K562 (cell line): ENCODE measurements at regions not wholly inside any gene's neighbourhood (a gene's known extent, or its start where the extent isn't known, plus 50 kb on each side); places are given as distances from the start of the nearest gene placed in this dataset.

Experiments
- ATAC-seq: fragments of 200-7000 bp; cut with Tn5 transposase; 3 replicates; pipeline ENCODE4 v1.9.1; 2020; ENCODE audit warnings: moderate library complexity
- BruUV-seq: library from RNA; stranded (reverse); fragments of 400-500 nt; replicated peaks from 2 replicates; lab custom pipeline; 2021; lab: Mats Ljungman, UMichigan
- CTCF ChIA-PET: fragments of 300-600 bp; formaldehyde crosslinking; extraction: SDS; loops from one replicate; lab custom pipeline; 2021; ENCODE audit warnings: low intra/inter-chr PET ratio; lab: Yijun Ruan, JAX
- POLR2A ChIA-PET: fragments of 300-600, 350-650 bp; sonication (Branson Sonifier 250); formaldehyde crosslinking; extraction: SDS; loops from one replicate; lab custom pipeline; 2021; ENCODE audit warnings: antibody characterized with exemption, inconsistent platforms; lab: Yijun Ruan, JAX
- DNase-seq, 4 experiments: peaks; one replicate each; pipeline versions ENCODE4 v3.0.0 to v3.0.0-alpha.2; 2011 to 2018; ENCODE audit warnings: low spot score in 3 of 4, mixed read lengths in 3 of 4; ENCODE audit errors: extremely low read depth in 1 of 4
- FAIRE-seq: peaks from 2 replicates; lab custom pipeline; 2011; peaks lifted over from hg19 to GRCh38; lab: Jason Lieb, UNC
- H2AFZ ChIP-seq: 2 replicates; pipeline ENCODE4 v1.6.0; 2011; ENCODE audit warnings: low read depth, low read length, control low read depth, inconsistent platforms
- H3K27ac ChIP-seq: fragments of 200-600 bp; 3 replicates; pipeline ENCODE4 v1.8.0; 2011; ENCODE audit warnings: low read depth, mild to moderate bottlenecking, control low read depth, inconsistent platforms, low read length, moderate library complexity, mixed read lengths; ENCODE audit errors: extremely low read depth
- H3K27me3 ChIP-seq, 2 experiments: fragments of 300-600 bp in 1 of 2; 2 replicates in 1 of 2; 3 replicates in 1 of 2; pipeline versions ENCODE4 v1.6.0 to v1.8.0; 2011; ENCODE audit warnings: inconsistent platforms in 2 of 2, low read length in 2 of 2, mild to moderate bottlenecking in 1 of 2, mixed read lengths in 1 of 2, moderate library complexity in 1 of 2; ENCODE audit not compliant: control insufficient read depth in 2 of 2, insufficient read depth in 2 of 2
- H3K36me3 ChIP-seq: fragments of 300-600 bp; 3 replicates; pipeline ENCODE4 v1.8.0; 2011; ENCODE audit warnings: mild to moderate bottlenecking, low read length, inconsistent platforms; ENCODE audit not compliant: control insufficient read depth, insufficient read depth
- H3K4me1 ChIP-seq, 2 experiments: fragments of 200-600 bp in 1 of 2; replicated peaks in 1 of 2; 2 replicates in 1 of 2; 3 replicates in 1 of 2; pipeline versions ENCODE4 v1.5.1 to v1.8.0; 2011; ENCODE audit warnings: inconsistent platforms in 2 of 2, low read length in 2 of 2, mild to moderate bottlenecking in 1 of 2, mixed read lengths in 1 of 2, moderate library complexity in 1 of 2; ENCODE audit not compliant: control insufficient read depth in 2 of 2, insufficient read depth in 2 of 2
- H3K4me2 ChIP-seq: 2 replicates; pipeline ENCODE4 v1.6.1; 2011; ENCODE audit warnings: low read length, control low read depth, inconsistent platforms, mixed read lengths; ENCODE audit not compliant: insufficient read depth
- H3K4me3 ChIP-seq: fragments of 200-600 bp; sonication (generic), shearing (Covaris generic); 2 replicates; pipeline ENCODE4 v1.5.1; 2016; ENCODE audit warnings: control low read depth, inconsistent platforms
- H3K79me2 ChIP-seq: fragments of 200-600 bp; 3 replicates; pipeline ENCODE4 v1.8.0; 2011; ENCODE audit warnings: low read length, inconsistent platforms; ENCODE audit not compliant: control insufficient read depth, insufficient read depth
- H3K9ac ChIP-seq, 2 experiments: 2 replicates each; pipeline versions ENCODE4 v1.6.0 to v1.6.1; 2011; ENCODE audit warnings: low read depth in 2 of 2, low read length in 2 of 2, control low read depth in 1 of 2, inconsistent platforms in 1 of 2, mild to moderate bottlenecking in 1 of 2, mixed read lengths in 1 of 2; ENCODE audit not compliant: insufficient read depth in 1 of 2
- H3K9me1 ChIP-seq: one replicate; pipeline ENCODE4 v1.6.0; 2011; ENCODE audit warnings: inconsistent platforms, mild to moderate bottlenecking, low read length, moderate library complexity; ENCODE audit not compliant: control insufficient read depth, insufficient read depth
- H3K9me3 ChIP-seq: replicated peaks from 2 replicates; pipeline ENCODE4 v1.5.1; 2011; ENCODE audit warnings: low read depth, low read length, inconsistent platforms; ENCODE audit not compliant: control insufficient read depth, insufficient read depth
- H4K20me1 ChIP-seq: replicated peaks from 2 replicates; pipeline ENCODE4 v1.6.1; 2011; ENCODE audit warnings: low read length, inconsistent platforms, mixed read lengths; ENCODE audit not compliant: control insufficient read depth, insufficient read depth
- ARNT ChIP-seq, 2 experiments: fragments of 450-650 bp; IDR thresholded peaks; 2 replicates each; pipeline ENCODE4 v1.6.1; 2016; ENCODE audit warnings: mild to moderate bottlenecking in 1 of 2
- NFIC ChIP-seq: fragments of 450-650 bp; IDR thresholded peaks from 2 replicates; pipeline ENCODE4 v1.6.1; 2017; ENCODE audit warnings: mild to moderate bottlenecking, inconsistent platforms
- NR1H2 ChIP-seq: sonication (generic); formaldehyde crosslinking; IDR thresholded peaks from 2 replicates; pipeline ENCODE4 v1.4.0; 2020; ENCODE audit warnings: mild to moderate bottlenecking, missing genetic modification reagents
- PCBP1 ChIP-seq: fragments of 200-400 bp; formaldehyde crosslinking; IDR thresholded peaks from 2 replicates; pipeline ENCODE4 v1.6.1; 2018; ENCODE audit warnings: mild to moderate bottlenecking, low read depth, low read length; ENCODE audit not compliant: poor library complexity, severe bottlenecking
- PCBP2 ChIP-seq: fragments of 200-400 bp; formaldehyde crosslinking; IDR thresholded peaks from 2 replicates; pipeline ENCODE4 v1.6.1; 2018; ENCODE audit warnings: low read length, low read depth, mild to moderate bottlenecking, moderate library complexity; ENCODE audit not compliant: poor library complexity, severe bottlenecking
- ZNF316 ChIP-seq: fragments of 450-650 bp; IDR thresholded peaks from 2 replicates; pipeline ENCODE4 v1.6.1; 2016
- WGBS: fragments of 100-300 bp; shearing (Covaris generic); methylation state at CpG from one replicate; pipeline ENCODE4 v1.1.6; 2016; ENCODE audit warnings: low coverage, mixed read lengths; ENCODE audit not compliant: insufficient coverage; ENCODE audit errors: missing lambda C conversion rate; 5-methylcytosine and 5-hydroxymethylcytosine counted together
- in situ Hi-C: fragments of 300-500 bp; cut with MboI; formaldehyde crosslinking; loops from 4 replicates; pipeline ENCODE4 v1.15.0; 2018; ENCODE audit warnings: inconsistent platforms, mixed read lengths
- intact Hi-C: fragments of 100-400 bp; cut with micrococcal nuclease; formaldehyde crosslinking; loops from 2 replicates; pipeline ENCODE4 v1.14.2; 2022
- TF ChIP-seq, protein P1 (sequence below): sonication (generic); formaldehyde crosslinking; IDR thresholded peaks from 2 replicates; pipeline ENCODE4 v1.8.0; 2023; ENCODE audit warnings: mild to moderate bottlenecking, missing genetic modification reagents
- TF ChIP-seq, protein P2 (sequence below): fragments of 450-650 bp; formaldehyde crosslinking; IDR thresholded peaks from 2 replicates; pipeline ENCODE4 v1.4.0; 2020; ENCODE audit warnings: mild to moderate bottlenecking, moderate library complexity
- TF ChIP-seq, protein P3 (sequence below): sonication (generic); formaldehyde crosslinking; IDR thresholded peaks from 2 replicates; pipeline ENCODE4 v1.8.1; 2022; ENCODE audit warnings: missing genetic modification reagents
- TF ChIP-seq, protein P4 (sequence below): sonication (generic); formaldehyde crosslinking; IDR thresholded peaks from 2 replicates; pipeline ENCODE4 v1.8.0; 2022; ENCODE audit warnings: missing genetic modification reagents, mild to moderate bottlenecking, borderline replicate concordance

DNA sequence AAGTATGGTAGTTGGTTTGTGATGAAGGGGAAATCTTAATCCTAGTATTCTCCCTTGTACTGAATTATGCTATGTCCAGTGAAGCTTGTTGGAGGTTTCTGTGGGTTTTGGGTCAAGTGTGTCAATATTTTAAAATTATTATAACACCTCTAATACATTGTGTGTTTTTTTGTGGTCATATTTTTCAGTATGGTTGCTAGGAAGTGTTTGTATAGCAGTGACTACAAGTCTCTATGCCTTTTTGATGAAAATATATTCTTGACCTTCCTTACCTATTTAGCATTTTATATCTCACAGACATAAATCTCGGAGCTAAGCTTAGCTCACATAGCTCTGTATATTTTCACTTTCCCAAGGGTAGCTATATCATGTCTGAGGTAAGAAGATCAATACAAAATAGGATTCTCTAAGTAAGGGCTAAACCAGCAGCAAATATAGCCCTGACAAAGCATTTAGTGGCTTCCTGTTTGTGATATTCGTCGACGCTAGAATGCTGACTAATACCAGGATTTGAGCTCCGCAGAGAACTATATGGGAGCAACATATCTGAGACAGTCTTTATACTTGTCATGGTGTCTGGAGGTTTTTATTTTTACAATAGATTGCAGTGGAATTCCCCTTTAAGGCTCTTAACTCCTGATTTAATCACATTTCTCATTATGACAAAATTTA, 82.3 kb downstream of the MACIR start (continued):
- TF ChIP-seq, protein P1, sequence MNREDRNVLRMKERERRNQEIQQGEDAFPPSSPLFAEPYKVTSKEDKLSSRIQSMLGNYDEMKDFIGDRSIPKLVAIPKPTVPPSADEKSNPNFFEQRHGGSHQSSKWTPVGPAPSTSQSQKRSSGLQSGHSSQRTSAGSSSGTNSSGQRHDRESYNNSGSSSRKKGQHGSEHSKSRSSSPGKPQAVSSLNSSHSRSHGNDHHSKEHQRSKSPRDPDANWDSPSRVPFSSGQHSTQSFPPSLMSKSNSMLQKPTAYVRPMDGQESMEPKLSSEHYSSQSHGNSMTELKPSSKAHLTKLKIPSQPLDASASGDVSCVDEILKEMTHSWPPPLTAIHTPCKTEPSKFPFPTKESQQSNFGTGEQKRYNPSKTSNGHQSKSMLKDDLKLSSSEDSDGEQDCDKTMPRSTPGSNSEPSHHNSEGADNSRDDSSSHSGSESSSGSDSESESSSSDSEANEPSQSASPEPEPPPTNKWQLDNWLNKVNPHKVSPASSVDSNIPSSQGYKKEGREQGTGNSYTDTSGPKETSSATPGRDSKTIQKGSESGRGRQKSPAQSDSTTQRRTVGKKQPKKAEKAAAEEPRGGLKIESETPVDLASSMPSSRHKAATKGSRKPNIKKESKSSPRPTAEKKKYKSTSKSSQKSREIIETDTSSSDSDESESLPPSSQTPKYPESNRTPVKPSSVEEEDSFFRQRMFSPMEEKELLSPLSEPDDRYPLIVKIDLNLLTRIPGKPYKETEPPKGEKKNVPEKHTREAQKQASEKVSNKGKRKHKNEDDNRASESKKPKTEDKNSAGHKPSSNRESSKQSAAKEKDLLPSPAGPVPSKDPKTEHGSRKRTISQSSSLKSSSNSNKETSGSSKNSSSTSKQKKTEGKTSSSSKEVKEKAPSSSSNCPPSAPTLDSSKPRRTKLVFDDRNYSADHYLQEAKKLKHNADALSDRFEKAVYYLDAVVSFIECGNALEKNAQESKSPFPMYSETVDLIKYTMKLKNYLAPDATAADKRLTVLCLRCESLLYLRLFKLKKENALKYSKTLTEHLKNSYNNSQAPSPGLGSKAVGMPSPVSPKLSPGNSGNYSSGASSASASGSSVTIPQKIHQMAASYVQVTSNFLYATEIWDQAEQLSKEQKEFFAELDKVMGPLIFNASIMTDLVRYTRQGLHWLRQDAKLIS, result no peak
- TF ChIP-seq PCBP1 (no peak), ARNT (IDR thresholded peaks at IDR 0.05) (no peak), NR1H2 (CRISPR knock-in tag) (no peak)

DNA sequence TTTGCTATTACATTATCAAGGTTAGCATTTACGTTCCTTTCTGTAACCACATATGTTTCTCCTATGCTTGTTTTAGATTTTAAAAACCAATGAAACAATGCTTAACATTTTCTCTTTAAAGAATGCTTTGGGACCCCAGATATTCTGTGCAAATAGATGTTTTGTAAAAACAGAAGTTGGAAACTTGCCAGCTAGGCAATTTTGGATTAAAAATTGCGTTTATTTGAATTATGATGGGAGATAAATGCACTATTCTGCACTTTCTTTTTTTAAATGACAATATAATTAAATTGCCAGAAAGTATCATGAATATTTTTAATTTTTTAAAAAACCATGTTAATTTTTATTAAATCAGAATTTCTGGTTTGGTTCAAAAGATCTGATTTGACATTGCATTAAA, 81.6 kb downstream of the MACIR start:
- Histone ChIP-seq H3K4me1 (no peaks in the 10 kb centered on the region), H3K4me2 (no peak overlapping the region), H4K20me1 (no peaks in the 10 kb centered on the region), H3K36me3 (no peaks in the 10 kb centered on the region), H3K9me3 (no peaks in the 10 kb centered on the region), H3K79me2 (no peaks in the 10 kb centered on the region), H3K4me3 (no peak overlapping the region), H3K27me3 (no peaks in the 10 kb centered on the region), H2AFZ (no peak overlapping the region), H3K9me1 (no peaks in the 10 kb centered on the region), H3K27ac (no peak overlapping the region), H3K9ac (no peak overlapping the region)
- CTCF ChIA-PET, result no interaction called here
- POLR2A ChIA-PET, result interaction anchor here (1.4 kb wide), 1 partner anchor 15 kb away, joined by 4 read pairs; no protein-coding TSS in a partner anchor
- intact Hi-C loops, result no loop called here
- ATAC-seq (no peak), DNase-seq (no peak), FAIRE-seq (no peak)
- peak; percentile 26; the same call in 1 of the 2 replicates for TF ChIP-seq ZNF316
- no peak for TF ChIP-seq PCBP2
- peak; percentile 49; the same call in 1 of the 2 replicates for TF ChIP-seq NFIC
- TF ChIP-seq, protein P2, sequence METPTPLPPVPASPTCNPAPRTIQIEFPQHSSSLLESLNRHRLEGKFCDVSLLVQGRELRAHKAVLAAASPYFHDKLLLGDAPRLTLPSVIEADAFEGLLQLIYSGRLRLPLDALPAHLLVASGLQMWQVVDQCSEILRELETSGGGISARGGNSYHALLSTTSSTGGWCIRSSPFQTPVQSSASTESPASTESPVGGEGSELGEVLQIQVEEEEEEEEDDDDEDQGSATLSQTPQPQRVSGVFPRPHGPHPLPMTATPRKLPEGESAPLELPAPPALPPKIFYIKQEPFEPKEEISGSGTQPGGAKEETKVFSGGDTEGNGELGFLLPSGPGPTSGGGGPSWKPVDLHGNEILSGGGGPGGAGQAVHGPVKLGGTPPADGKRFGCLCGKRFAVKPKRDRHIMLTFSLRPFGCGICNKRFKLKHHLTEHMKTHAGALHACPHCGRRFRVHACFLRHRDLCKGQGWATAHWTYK (CRISPR knock-in tag), result no peak
- TF ChIP-seq, protein P3, sequence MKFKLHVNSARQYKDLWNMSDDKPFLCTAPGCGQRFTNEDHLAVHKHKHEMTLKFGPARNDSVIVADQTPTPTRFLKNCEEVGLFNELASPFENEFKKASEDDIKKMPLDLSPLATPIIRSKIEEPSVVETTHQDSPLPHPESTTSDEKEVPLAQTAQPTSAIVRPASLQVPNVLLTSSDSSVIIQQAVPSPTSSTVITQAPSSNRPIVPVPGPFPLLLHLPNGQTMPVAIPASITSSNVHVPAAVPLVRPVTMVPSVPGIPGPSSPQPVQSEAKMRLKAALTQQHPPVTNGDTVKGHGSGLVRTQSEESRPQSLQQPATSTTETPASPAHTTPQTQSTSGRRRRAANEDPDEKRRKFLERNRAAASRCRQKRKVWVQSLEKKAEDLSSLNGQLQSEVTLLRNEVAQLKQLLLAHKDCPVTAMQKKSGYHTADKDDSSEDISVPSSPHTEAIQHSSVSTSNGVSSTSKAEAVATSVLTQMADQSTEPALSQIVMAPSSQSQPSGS (CRISPR knock-in tag), result no peak
- TF ChIP-seq, protein P4, sequence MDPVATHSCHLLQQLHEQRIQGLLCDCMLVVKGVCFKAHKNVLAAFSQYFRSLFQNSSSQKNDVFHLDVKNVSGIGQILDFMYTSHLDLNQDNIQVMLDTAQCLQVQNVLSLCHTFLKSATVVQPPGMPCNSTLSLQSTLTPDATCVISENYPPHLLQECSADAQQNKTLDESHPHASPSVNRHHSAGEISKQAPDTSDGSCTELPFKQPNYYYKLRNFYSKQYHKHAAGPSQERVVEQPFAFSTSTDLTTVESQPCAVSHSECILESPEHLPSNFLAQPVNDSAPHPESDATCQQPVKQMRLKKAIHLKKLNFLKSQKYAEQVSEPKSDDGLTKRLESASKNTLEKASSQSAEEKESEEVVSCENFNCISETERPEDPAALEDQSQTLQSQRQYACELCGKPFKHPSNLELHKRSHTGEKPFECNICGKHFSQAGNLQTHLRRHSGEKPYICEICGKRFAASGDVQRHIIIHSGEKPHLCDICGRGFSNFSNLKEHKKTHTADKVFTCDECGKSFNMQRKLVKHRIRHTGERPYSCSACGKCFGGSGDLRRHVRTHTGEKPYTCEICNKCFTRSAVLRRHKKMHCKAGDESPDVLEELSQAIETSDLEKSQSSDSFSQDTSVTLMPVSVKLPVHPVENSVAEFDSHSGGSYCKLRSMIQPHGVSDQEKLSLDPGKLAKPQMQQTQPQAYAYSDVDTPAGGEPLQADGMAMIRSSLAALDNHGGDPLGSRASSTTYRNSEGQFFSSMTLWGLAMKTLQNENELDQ (CRISPR knock-in tag), result no peak
- no TSS peak for BruUV-seq
- WGBS, result 9% methylated on average over 2 of the region's 2 CpGs
- in situ Hi-C loops, result no loop called here
